ENCODE measurements at regions not wholly inside any gene's neighbourhood (a gene's known extent, or its start where the extent isn't known, plus 50 kb on each side); places are given as distances from the start of the nearest gene placed in this dataset.

DNA sequence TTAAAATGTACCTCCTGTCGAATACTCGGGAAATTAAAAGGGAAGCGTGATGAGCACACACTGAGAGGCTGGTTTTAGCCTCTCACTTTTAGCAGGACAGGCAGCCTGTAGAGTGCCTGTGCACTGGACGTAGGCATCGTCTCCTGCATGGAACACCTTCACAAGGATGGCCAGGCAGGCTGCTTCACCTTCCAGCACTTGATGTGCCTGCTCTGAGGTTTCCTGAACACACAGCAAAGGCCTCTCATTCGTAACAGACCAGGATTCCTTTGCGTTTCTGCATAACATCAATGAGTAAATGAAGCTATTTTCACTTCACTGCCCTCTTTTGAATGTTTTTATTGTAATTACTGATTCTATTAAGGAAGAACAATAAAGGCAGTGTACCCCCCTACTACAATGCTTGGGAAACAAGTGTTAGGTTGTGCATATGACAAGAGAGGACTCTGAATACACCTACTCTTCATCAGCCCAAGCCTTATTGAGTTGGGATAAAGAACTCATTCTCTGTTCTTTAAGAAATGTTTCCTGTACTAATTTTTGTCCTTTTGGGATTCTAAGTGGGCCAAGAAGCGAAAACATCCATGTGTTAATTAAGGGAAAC is 1077.6 kb upstream of the FOXG1 start:
- POLR2A ChIA-PET (ENCODE audit: low non-redundant PET) = no interaction called here

DNA sequence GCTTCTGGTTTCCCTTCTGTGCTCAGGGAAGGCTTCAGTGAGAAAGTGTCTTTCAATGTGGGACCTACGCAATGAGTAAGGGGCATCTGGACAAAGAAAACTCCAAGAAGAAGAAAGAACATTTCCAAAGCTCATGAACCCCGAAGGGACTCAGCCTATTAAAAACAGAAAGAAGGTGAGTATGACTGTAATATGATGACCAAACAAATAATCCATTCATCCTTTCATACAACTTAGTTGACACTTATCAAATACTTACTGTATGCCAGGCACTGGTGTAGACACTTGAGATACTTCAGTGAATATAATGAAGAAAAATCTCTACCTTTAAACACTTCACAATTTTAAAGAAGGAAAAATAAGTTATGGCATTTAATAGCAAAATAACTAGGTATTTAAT is 1054.2 kb upstream of the FOXG1 start:
- no peaks in the 10 kb centered on the region for H3K4me1 ChIP-seq (ENCODE audit: insufficient read depth, low read length, poor library complexity, severe bottlenecking)
- peaks cover 31% of the 10 kb centered on the region for H3K9me3 ChIP-seq (ENCODE audit: low read depth, low read length, poor library complexity, severe bottlenecking)
- TF ChIP-seq, protein P1, sequence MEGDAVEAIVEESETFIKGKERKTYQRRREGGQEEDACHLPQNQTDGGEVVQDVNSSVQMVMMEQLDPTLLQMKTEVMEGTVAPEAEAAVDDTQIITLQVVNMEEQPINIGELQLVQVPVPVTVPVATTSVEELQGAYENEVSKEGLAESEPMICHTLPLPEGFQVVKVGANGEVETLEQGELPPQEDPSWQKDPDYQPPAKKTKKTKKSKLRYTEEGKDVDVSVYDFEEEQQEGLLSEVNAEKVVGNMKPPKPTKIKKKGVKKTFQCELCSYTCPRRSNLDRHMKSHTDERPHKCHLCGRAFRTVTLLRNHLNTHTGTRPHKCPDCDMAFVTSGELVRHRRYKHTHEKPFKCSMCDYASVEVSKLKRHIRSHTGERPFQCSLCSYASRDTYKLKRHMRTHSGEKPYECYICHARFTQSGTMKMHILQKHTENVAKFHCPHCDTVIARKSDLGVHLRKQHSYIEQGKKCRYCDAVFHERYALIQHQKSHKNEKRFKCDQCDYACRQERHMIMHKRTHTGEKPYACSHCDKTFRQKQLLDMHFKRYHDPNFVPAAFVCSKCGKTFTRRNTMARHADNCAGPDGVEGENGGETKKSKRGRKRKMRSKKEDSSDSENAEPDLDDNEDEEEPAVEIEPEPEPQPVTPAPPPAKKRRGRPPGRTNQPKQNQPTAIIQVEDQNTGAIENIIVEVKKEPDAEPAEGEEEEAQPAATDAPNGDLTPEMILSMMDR (conservative IDR thresholded peaks at IDR 0.05; ENCODE audit: low read depth, low read length) = no peak
- CTCF ChIA-PET = no interaction called here
- no peaks in the 10 kb centered on the region for H3K36me3 ChIP-seq (ENCODE audit: insufficient read depth, low read length, poor library complexity, severe bottlenecking)
- no peaks in the 10 kb centered on the region for H3K27me3 ChIP-seq (replicated peaks; ENCODE audit: insufficient read depth, low read depth, low read length, poor library complexity)
- BruUV-seq (replicated peaks) = no TSS peak
- POLR2A ChIA-PET (ENCODE audit: low non-redundant PET) = no interaction called here
- intact Hi-C loops (cut with micrococcal nuclease; ENCODE audit: unreplicated experiment) = no loop called here
- no peak for DNase-seq (ENCODE audit: low spot score)
- no peak overlapping the region for H3K4me3 ChIP-seq (ENCODE audit: low read depth, low read length, poor library complexity, severe bottlenecking)
- no peak overlapping the region for H3K27ac ChIP-seq (ENCODE audit: low read depth, low read length, poor library complexity, severe bottlenecking)

More for the DNA sequence above, 1077.6 kb upstream of the FOXG1 start:
- CTCF ChIA-PET = no interaction called here
- no peak overlapping the region for H3K27ac ChIP-seq (ENCODE audit: low read depth, low read length, poor library complexity, severe bottlenecking)
- no peaks in the 10 kb centered on the region for H3K27me3 ChIP-seq (replicated peaks; ENCODE audit: insufficient read depth, low read depth, low read length, poor library complexity)
- no peak overlapping the region for H3K4me3 ChIP-seq (ENCODE audit: low read depth, low read length, poor library complexity, severe bottlenecking)
- H3K9me3 ChIP-seq (ENCODE audit: low read depth, low read length, poor library complexity, severe bottlenecking) = peaks cover 11% of the 10 kb centered on the region
- TF ChIP-seq, protein P1 (conservative IDR thresholded peaks at IDR 0.05; ENCODE audit: low read depth, low read length) = no peak
- TF ChIP-seq EZH2 (IDR thresholded peaks at IDR 0.05; ENCODE audit: borderline replicate concordance, low read depth, low read length, poor library complexity, severe bottlenecking) = no peak
- intact Hi-C loops (cut with micrococcal nuclease; ENCODE audit: unreplicated experiment) = no loop called here
- no peaks in the 10 kb centered on the region for H3K4me1 ChIP-seq (ENCODE audit: insufficient read depth, low read length, poor library complexity, severe bottlenecking)
- no peak for DNase-seq (ENCODE audit: low spot score)
- BruUV-seq (replicated peaks) = no TSS peak
- H3K36me3 ChIP-seq (ENCODE audit: insufficient read depth, low read length, poor library complexity, severe bottlenecking) = no peaks in the 10 kb centered on the region

DNA sequence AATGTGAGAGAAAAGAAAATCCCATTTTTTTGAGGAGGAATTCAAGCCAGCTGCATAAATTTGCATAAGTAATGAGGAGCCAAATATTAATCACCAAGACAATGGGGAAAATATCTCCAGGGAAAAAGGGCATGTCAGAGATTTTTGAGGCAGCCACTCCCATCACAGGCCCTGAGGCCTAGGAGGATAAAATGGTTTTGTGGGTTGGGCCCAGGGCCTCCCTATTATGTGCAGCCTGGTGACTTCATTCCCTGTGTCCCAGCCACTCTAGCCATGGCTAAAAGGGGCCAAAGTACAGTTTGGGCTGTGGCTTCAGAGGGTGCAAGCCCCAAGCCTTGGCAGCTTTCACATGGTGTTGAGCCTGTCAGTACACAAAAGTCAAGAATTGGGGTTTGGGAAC is 1051.0 kb upstream of the FOXG1 start:
- Histone ChIP-seq H3K27me3 (replicated peaks; ENCODE audit: insufficient read depth, low read depth, low read length, poor library complexity) (no peaks in the 10 kb centered on the region), H3K4me1 (ENCODE audit: insufficient read depth, low read length, poor library complexity, severe bottlenecking) (no peaks in the 10 kb centered on the region), H3K27ac (ENCODE audit: low read depth, low read length, poor library complexity, severe bottlenecking) (no peak overlapping the region), H3K36me3 (ENCODE audit: insufficient read depth, low read length, poor library complexity, severe bottlenecking) (no peaks in the 10 kb centered on the region), H3K4me3 (ENCODE audit: low read depth, low read length, poor library complexity, severe bottlenecking) (no peak overlapping the region), H3K9me3 (ENCODE audit: low read depth, low read length, poor library complexity, severe bottlenecking) (peaks cover 25% of the 10 kb centered on the region)
- ChIA-PET POLR2A (ENCODE audit: low non-redundant PET) (no interaction called here), CTCF (no interaction called here)
- no peak for DNase-seq (ENCODE audit: low spot score)
- intact Hi-C loops (cut with micrococcal nuclease; ENCODE audit: unreplicated experiment) = no loop called here
- TF ChIP-seq, protein P1 (conservative IDR thresholded peaks at IDR 0.05; ENCODE audit: low read depth, low read length) = no peak
- no peak for TF ChIP-seq EZH2 (IDR thresholded peaks at IDR 0.05; ENCODE audit: borderline replicate concordance, low read depth, low read length, poor library complexity, severe bottlenecking)
- BruUV-seq (replicated peaks) = no TSS peak

All from A673 (cell line).